GM06990 (cell line): ENCODE measurements at regions not wholly inside any gene's neighbourhood (a gene's known extent, or its start where the extent isn't known, plus 50 kb on each side); places are given as distances from the start of the nearest gene placed in this dataset.

Experiments used
- DNase-seq: peaks from one replicate; pipeline ENCODE4 v3.0.0-alpha.2; 2011; ENCODE audit not compliant: insufficient read length; ENCODE audit errors: extremely low read depth
- H3K27me3 ChIP-seq: replicated peaks from 2 replicates; pipeline ENCODE4 v1.6.0; 2011; ENCODE audit warnings: low read length; ENCODE audit not compliant: control insufficient read depth, insufficient read depth
- H3K36me3 ChIP-seq: 2 replicates; pipeline ENCODE4 v1.5.1; 2011; ENCODE audit warnings: low read length; ENCODE audit not compliant: control insufficient read depth, insufficient read depth
- H3K4me3 ChIP-seq: replicated peaks from 2 replicates; pipeline ENCODE4 v1.5.1; 2011; ENCODE audit warnings: low read depth, mild to moderate bottlenecking, control low read depth, low read length
- TF ChIP-seq, protein P1 (sequence below): IDR thresholded peaks from 2 replicates; pipeline ENCODE4 v1.5.1; 2011; ENCODE audit warnings: low read length, control low read depth, mild to moderate bottlenecking, inconsistent platforms; ENCODE audit not compliant: insufficient read depth, poor library complexity, severe bottlenecking

DNA sequence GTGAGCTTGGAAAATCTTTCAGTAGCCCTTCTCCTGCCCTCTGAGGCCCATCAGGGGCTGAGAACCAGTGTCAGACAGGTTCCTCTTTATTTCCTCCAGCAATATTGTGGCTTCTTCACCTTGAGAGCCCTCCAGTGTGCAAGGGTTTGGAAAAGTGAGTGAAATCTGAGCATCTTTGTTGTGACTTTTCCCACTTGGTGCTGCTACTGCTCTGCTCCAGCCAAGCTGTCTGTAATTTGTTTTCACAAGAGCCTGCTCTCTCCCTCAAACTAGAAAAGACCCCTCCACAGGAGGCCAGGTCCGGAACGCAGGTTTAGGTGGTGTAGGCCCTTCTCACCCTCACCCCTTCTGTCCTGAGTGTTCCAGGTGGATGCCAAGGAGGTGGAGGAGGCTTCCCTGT, 57.4 kb upstream of the SPRY4 start:
- TF ChIP-seq, protein P1, sequence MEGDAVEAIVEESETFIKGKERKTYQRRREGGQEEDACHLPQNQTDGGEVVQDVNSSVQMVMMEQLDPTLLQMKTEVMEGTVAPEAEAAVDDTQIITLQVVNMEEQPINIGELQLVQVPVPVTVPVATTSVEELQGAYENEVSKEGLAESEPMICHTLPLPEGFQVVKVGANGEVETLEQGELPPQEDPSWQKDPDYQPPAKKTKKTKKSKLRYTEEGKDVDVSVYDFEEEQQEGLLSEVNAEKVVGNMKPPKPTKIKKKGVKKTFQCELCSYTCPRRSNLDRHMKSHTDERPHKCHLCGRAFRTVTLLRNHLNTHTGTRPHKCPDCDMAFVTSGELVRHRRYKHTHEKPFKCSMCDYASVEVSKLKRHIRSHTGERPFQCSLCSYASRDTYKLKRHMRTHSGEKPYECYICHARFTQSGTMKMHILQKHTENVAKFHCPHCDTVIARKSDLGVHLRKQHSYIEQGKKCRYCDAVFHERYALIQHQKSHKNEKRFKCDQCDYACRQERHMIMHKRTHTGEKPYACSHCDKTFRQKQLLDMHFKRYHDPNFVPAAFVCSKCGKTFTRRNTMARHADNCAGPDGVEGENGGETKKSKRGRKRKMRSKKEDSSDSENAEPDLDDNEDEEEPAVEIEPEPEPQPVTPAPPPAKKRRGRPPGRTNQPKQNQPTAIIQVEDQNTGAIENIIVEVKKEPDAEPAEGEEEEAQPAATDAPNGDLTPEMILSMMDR, result no peak
- H3K36me3 ChIP-seq, result no peaks in the 10 kb centered on the region
- no peaks in the 10 kb centered on the region for H3K27me3 ChIP-seq
- DNase-seq, result no peak
- no peak overlapping the region for H3K4me3 ChIP-seq

DNA sequence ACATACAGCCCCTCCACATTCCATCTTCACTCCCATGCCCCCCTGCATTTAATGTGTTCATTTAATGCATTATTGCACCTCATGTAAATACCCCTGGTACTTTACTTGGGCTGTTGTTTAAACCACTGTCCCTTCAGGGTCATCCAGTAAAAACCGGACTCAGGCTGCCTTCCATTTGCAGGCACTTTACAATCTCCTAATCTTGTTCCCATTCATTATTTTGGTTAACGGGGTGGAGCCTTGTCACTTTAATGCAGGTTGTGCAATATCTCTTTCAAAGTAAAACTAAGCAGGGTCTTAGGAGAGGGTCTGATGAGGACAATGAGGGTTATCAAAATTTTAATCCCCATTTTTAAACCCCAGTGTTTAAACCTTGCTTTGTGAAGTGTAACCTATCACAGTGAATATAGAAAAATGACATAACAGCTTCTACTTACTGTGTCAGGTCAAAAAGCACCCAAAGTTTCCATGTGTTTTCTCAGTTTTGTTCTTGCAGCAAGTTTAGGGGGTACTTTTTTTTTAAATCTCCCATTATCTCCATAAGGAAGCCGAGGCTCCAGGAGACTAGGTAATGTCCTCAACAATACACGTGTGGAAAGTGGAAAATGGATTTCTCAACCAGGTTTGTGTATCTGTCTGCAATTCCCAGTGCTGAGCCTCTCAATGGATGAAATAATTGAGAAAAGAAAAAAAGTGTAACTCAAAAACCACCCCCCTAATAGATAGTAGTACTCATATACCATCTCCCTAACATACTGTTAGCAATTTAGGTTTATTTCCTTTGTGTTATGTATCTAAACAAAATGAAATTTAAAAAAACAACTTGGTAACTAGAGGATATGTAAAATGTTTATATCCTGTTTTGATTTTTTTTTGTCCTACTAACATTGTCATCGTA, 54.2 kb upstream of the SPRY4 start:
- Histone ChIP-seq H3K27me3 (no peaks in the 10 kb centered on the region), H3K36me3 (no peaks in the 10 kb centered on the region), H3K4me3 (no peak overlapping the region)
- DNase-seq, result no peak
- TF ChIP-seq, protein P1, result no peak

DNA sequence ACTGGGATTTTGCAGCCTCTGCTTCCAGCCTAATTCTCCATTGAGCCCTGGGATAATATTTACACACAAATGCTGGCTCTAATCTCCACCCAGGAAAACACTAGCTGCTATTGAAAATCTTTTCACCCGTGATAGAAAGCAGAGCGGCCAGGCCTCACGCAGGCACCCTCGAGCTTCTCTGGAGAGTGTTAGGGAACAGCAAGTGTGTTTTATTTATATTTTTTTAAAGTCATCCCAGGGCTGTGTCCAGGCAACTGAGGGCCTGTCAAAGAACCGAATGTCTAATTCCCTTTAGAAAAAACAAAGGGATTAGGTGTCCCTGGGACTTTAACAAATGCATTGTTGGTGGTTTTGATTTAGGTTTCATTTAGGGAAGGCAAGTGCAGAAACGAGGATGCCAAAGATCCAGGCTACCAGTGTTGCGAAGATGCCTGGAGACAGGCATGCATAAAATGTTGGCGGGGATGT, 51.2 kb upstream of the SPRY4 start:
- no peak for DNase-seq
- TF ChIP-seq, protein P1, result no peak
- H3K36me3 ChIP-seq, result no peaks in the 10 kb centered on the region
- no peak overlapping the region for H3K4me3 ChIP-seq
- H3K27me3 ChIP-seq, result no peaks in the 10 kb centered on the region
